HEK293T (cell line): ENCODE measurements at regions not wholly inside any gene's neighbourhood (a gene's known extent, or its start where the extent isn't known, plus 50 kb on each side); places are given as distances from the start of the nearest gene placed in this dataset.
"Not testable (repeated sequence)": the region's sequence is repeated elsewhere in the genome, so short reads cannot be mapped to it uniquely, and the experiment has no call there.

Experiments used
- CTCF ChIA-PET: fragments of 350-600 bp; formaldehyde crosslinking; extraction: SDS; loops from one replicate; lab custom pipeline; 2021; ENCODE audit warnings: antibody characterized with exemption, inconsistent platforms; lab: Yijun Ruan, JAX
- POLR2A ChIA-PET: fragments of 350-600 bp; formaldehyde crosslinking; extraction: SDS; loops from one replicate; lab custom pipeline; 2020; ENCODE audit warnings: antibody characterized with exemption, inconsistent platforms; lab: Yijun Ruan, JAX
- DNase-seq: peaks from one replicate; pipeline ENCODE4 v3.0.0; 2012; ENCODE audit warnings: mixed read lengths; ENCODE audit errors: extremely low spot score
- ARNT ChIP-seq: fragments of 450-650 bp; IDR thresholded peaks from 2 replicates; pipeline ENCODE4 v1.6.1; 2017; ENCODE audit warnings: mild to moderate bottlenecking
- BHLHE40 ChIP-seq: fragments of 450-650 bp; IDR thresholded peaks from 2 replicates; pipeline ENCODE4 v1.6.1; 2016; ENCODE audit warnings: mild to moderate bottlenecking, moderate library complexity, borderline replicate concordance
- CTBP1 ChIP-seq: fragments of 450-650 bp; IDR thresholded peaks from 2 replicates; pipeline ENCODE4 v1.6.1; 2016; ENCODE audit warnings: borderline replicate concordance
- ELF4 ChIP-seq: fragments of 450-650 bp; IDR thresholded peaks from 2 replicates; pipeline ENCODE4 v1.6.1; 2017; ENCODE audit warnings: antibody characterized with exemption
- FOXA1 ChIP-seq: fragments of 450-650 bp; IDR thresholded peaks from 2 replicates; pipeline ENCODE4 v1.6.1; 2016; ENCODE audit warnings: mild to moderate bottlenecking
- FOXK2 ChIP-seq: fragments of 450-650 bp; IDR thresholded peaks from 2 replicates; pipeline ENCODE4 v1.6.1; 2016; ENCODE audit warnings: mild to moderate bottlenecking
- FOXM1 ChIP-seq: fragments of 450-650 bp; IDR thresholded peaks from 2 replicates; pipeline ENCODE4 v1.6.1; 2017; ENCODE audit warnings: mild to moderate bottlenecking, borderline replicate concordance
- HDGF ChIP-seq: fragments of 450-650 bp; IDR thresholded peaks from 2 replicates; pipeline ENCODE4 v1.6.1; 2017; ENCODE audit warnings: antibody characterized with exemption, borderline replicate concordance
- L3MBTL2 ChIP-seq: fragments of 450-650 bp; conservative IDR thresholded peaks from 2 replicates; pipeline ENCODE4 v1.6.1; 2016; ENCODE audit warnings: mild to moderate bottlenecking
- LEF1 ChIP-seq: fragments of 450-650 bp; IDR thresholded peaks from 2 replicates; pipeline ENCODE4 v1.6.1; 2017; ENCODE audit warnings: mild to moderate bottlenecking, borderline replicate concordance
- NFRKB ChIP-seq: fragments of 450-650 bp; IDR thresholded peaks from 2 replicates; pipeline ENCODE4 v1.6.1; 2016; ENCODE audit warnings: mild to moderate bottlenecking, moderate library complexity
- PKNOX1 ChIP-seq: fragments of 450-650 bp; IDR thresholded peaks from 2 replicates; pipeline ENCODE4 v1.6.1; 2016
- SP1 ChIP-seq: fragments of 450-650 bp; IDR thresholded peaks from 2 replicates; pipeline ENCODE4 v1.6.1; 2017
- SUZ12 ChIP-seq: fragments of 450-650 bp; IDR thresholded peaks from 2 replicates; pipeline ENCODE4 v1.6.1; 2016; ENCODE audit warnings: mild to moderate bottlenecking
- TARDBP ChIP-seq: fragments of 450-650 bp; IDR thresholded peaks from 2 replicates; pipeline ENCODE4 v1.6.1; 2016
- ZNF384 ChIP-seq: fragments of 450-650 bp; IDR thresholded peaks from 2 replicates; pipeline ENCODE4 v1.6.1; 2016

GRCh38 chr15:93333796-93334195 is 244.8 kb upstream of the RGMA start:
- ChIA-PET CTCF (no interaction called here), POLR2A (no interaction called here)
- TF ChIP-seq ARNT (no peak), FOXK2 (no peak), PKNOX1 (no peak), L3MBTL2 (no peak), HDGF (no peak), CTBP1 (no peak)
- no peak for DNase-seq

- DNase-seq, POLR2A ChIA-PET: not testable (repeated sequence)
Measured at GRCh38 chr15:93333126-93333525, 244.1 kb upstream of the RGMA start.

GRCh38 chr15:93332168-93332553 is 243.2 kb upstream of the RGMA start:
- TF ChIP-seq FOXM1 (no peak), FOXK2 (no peak), BHLHE40 (no peak), SP1 (no peak), L3MBTL2 (no peak), SUZ12 (no peak), LEF1 (no peak), ZNF384 (no peak), TARDBP (no peak)
- POLR2A ChIA-PET, result no interaction called here
- CTCF ChIA-PET, result no interaction called here
- DNase-seq, result no peak

More at GRCh38 chr15:93333126-93333525, 244.1 kb upstream of the RGMA start:
- CTCF ChIA-PET, result not testable (repeated sequence)

GRCh38 chr15:93331545-93332167 is 242.6 kb upstream of the RGMA start:
- TF ChIP-seq FOXM1 (no peak), FOXK2 (no peak), LEF1 (no peak), ARNT (no peak), ZNF384 (no peak)
- CTCF ChIA-PET, result no interaction called here
- POLR2A ChIA-PET, result no interaction called here
- no peak for DNase-seq

GRCh38 chr15:93330912-93331544 is 242.0 kb upstream of the RGMA start:
- ChIA-PET CTCF (interaction anchor here (0.7 kb wide), 1 partner anchor 39 kb away, joined by 3 read pairs; no protein-coding TSS in a partner anchor), POLR2A (no interaction called here)
- DNase-seq, result no peak
- TF ChIP-seq L3MBTL2 (no peak), BHLHE40 (no peak), FOXM1 (no peak), ZNF384 (no peak), ARNT (no peak), FOXA1 (no peak), FOXK2 (no peak), SP1 (no peak), NFRKB (no peak), TARDBP (no peak), CTBP1 (no peak), SUZ12 (no peak), ELF4 (no peak), LEF1 (no peak), PKNOX1 (no peak)

GRCh38 chr15:93327364-93327763 is 238.4 kb upstream of the RGMA start:
- CTCF ChIA-PET, result no interaction called here
- DNase-seq, result no peak

More at GRCh38 chr15:93327364-93327763, 238.4 kb upstream of the RGMA start:
- POLR2A ChIA-PET, result no interaction called here
- no peak for TF ChIP-seq FOXA1
- no peak for TF ChIP-seq CTBP1
- no peak for TF ChIP-seq PKNOX1
- TF ChIP-seq L3MBTL2, result no peak
- no peak for TF ChIP-seq HDGF
- no peak for TF ChIP-seq BHLHE40
- TF ChIP-seq FOXK2, result no peak
- TF ChIP-seq ELF4, result no peak
- no peak for TF ChIP-seq SUZ12
- TF ChIP-seq NFRKB, result no peak
- TF ChIP-seq FOXM1, result no peak
- no peak for TF ChIP-seq SP1
- no peak for TF ChIP-seq TARDBP
- no peak for TF ChIP-seq ZNF384
